BLaER1 treated with 17β-estradiol and CSF1 and Interleukin-3, amounts not matched to agents 10 nM and 100 nM (cell line): ENCODE measurements at regions not wholly inside any gene's neighbourhood (a gene's known extent, or its start where the extent isn't known, plus 50 kb on each side); places are given as distances from the start of the nearest gene placed in this dataset.
A peak's percentile ranks its signal among the peaks of the same experiment; 100 is the strongest.

Experiments used
- H3K27ac ChIP-seq, 11 experiments: shearing (Covaris generic); formaldehyde crosslinking; 2 replicates each; pipeline ENCODE4 v1.8.1; 2022
- H3K27me3 ChIP-seq, 11 experiments: shearing (Covaris generic); formaldehyde crosslinking; 2 replicates each; pipeline ENCODE4 v1.8.1; 2022
- H3K36me3 ChIP-seq, 11 experiments: shearing (Covaris generic); formaldehyde crosslinking; 2 replicates each; pipeline ENCODE4 v1.8.1; 2022
- H3K4me1 ChIP-seq, 10 experiments: shearing (Covaris generic); formaldehyde crosslinking; 2 replicates each; pipeline ENCODE4 v1.8.1; 2022
- H3K4me2 ChIP-seq, 11 experiments: shearing (Covaris generic); formaldehyde crosslinking; 2 replicates each; pipeline ENCODE4 v1.8.1; 2022
- H3K4me3 ChIP-seq, 10 experiments: shearing (Covaris generic); formaldehyde crosslinking; 2 replicates each; pipeline ENCODE4 v1.8.1; 2022
- H3K9ac ChIP-seq, 11 experiments: shearing (Covaris generic); formaldehyde crosslinking; 2 replicates each; pipeline ENCODE4 v1.8.1; 2022
- H3K9me3 ChIP-seq, 11 experiments: shearing (Covaris generic); formaldehyde crosslinking; replicated peaks in 1 of 11; 2 replicates each; pipeline ENCODE4 v1.8.1; 2022
- H4K20me1 ChIP-seq, 11 experiments: shearing (Covaris generic); formaldehyde crosslinking; 2 replicates each; pipeline ENCODE4 v1.8.1; 2022
- Cebpa-rat ChIP-seq, 11 experiments: shearing (Covaris generic); IDR thresholded peaks; 2 replicates each; pipeline ENCODE4 v1.8.1; 2022

DNA sequence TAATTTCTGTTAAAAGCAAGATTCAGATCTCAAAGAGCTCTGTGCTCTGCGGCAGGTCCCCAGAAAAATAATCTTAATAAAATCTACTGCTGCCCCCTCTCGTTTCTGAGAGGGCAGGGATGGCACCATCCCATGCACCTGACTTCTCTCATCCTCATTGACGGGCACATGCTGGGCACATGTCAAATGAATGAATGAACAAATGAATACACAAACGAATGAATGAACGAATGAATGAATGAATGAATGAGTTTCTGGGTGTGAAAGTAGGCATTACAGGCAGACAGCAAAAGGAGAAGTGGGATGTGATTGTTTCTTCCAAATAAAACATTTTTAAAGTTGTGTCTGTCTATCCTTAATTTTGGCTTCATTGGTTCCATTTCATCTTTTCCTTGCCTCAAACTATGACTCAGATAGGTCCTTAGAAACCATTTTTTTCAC, 398.1 kb upstream of the PRKCQ start:
- Histone ChIP-seq H3K9ac (no peak overlapping the region), H3K4me2 (no peak overlapping the region), H3K36me3 (no peaks in the 10 kb centered on the region), H3K27me3 (no peaks in the 10 kb centered on the region), H3K9me3 (peaks cover 8 to 14% (median 9%) of the 10 kb centered on the region in 11 experiments; a peak in 20 of 22 replicates), H3K4me1 (peaks cover 6 to 33% (median 28%) of the 10 kb centered on the region in 10 experiments; a peak in 17 of 20 replicates), H3K4me3 (no peak overlapping the region), H3K27ac (no peak overlapping the region), H4K20me1 (no peaks in the 10 kb centered on the region)
- no peak for TF ChIP-seq Cebpa-rat (IDR thresholded peaks at IDR 0.05)

DNA sequence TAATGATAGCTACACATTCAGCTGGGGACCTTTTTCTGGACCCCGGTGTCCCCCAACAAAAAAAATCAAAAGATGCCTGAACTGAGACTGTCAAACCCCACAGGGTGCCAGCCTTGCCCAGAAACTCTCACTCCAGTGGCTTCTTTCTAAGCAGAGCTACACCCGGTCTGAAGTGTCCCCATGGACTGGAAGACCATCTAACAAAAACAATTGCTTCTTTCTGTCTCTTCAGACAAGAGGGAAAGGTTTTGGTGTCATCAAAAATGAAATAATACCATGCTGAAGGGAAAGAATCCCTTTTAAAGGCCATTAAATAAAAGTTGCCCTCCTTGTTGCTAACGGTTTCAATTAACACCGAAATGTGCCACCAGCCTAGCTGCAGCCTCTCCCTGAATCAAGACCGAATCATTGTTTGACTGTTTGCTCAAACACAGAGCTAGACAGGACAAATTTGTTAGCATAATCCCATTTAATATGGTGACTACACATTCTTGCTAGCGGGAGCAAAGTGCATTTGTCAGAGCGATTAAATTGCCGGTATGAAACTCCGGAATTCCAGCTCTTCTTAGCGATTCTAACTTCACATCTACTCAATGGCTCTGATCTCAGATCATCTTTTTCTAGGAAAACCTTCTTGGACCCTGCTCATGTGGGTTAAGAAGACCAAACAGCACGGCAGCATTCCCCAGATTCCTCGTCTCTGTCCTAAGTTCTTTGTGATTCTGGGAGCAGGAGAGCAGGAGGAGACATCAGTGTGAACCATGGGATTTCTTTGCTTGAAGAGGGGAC, 397.5 kb upstream of the PRKCQ start:
- TF ChIP-seq Cebpa-rat (IDR thresholded peaks at IDR 0.05): no peak

GRCh38 chr10:6973899-6974298, 393.8 kb upstream of the PRKCQ start:
- Histone ChIP-seq H3K27me3 (no peaks in the 10 kb centered on the region), H3K9me3 (peaks cover 8 to 27% (median 9%) of the 10 kb centered on the region in 11 experiments; a peak in 20 of 22 replicates), H3K4me2 (peak overlapping the region in 10 of 11 experiments; percentile 0 to 45 (median 36); a peak in 17 of 22 replicates), H4K20me1 (no peaks in the 10 kb centered on the region), H3K27ac (peak overlapping the region in 3 of 11 experiments; percentile 0 to 22 (median 15); a peak in 2 of 22 replicates), H3K9ac (no peak overlapping the region), H3K4me1 (peaks cover 0 to 17% (median 14%) of the 10 kb centered on the region in 10 experiments; a peak in 15 of 20 replicates), H3K4me3 (no peak overlapping the region), H3K36me3 (no peaks in the 10 kb centered on the region)
- TF ChIP-seq Cebpa-rat (IDR thresholded peaks at IDR 0.05): no peak

More for the DNA sequence above, 397.5 kb upstream of the PRKCQ start:
- Histone ChIP-seq H3K4me1 (peaks cover 6 to 33% (median 28%) of the 10 kb centered on the region in 10 experiments; a peak in 17 of 20 replicates), H3K27ac (no peak overlapping the region), H3K9ac (no peak overlapping the region), H3K4me3 (no peak overlapping the region), H3K36me3 (no peaks in the 10 kb centered on the region), H3K9me3 (peaks cover 8 to 14% (median 9%) of the 10 kb centered on the region in 11 experiments; a peak in 20 of 22 replicates), H3K27me3 (no peaks in the 10 kb centered on the region), H4K20me1 (no peaks in the 10 kb centered on the region), H3K4me2 (no peak overlapping the region)

DNA sequence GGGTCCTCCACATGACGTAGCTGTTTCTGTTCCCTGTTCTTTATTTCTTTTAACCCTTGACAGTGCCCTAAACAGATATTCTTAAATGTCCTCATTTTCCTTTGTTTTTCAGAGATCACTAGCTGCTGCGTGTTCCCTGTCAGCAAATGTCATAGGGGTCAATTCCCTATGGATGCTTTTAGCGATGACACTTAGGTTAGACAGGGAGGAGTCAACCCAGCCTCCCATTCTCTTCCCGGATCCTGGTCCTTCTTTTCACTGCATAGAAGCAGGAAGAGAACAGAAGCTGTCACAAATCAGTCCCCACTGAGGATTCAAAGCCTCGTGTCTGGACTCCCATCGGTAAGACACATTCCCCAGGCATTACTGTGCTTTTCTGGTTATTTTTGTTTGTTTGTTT, 392.1 kb upstream of the PRKCQ start:
- no peaks in the 10 kb centered on the region for H3K36me3 ChIP-seq
- H3K4me2 ChIP-seq: 0 out of 22 replicates have a peak overlapping the region, but pooled peaks of 2 of the 11 experiments have one; percentile 13 to 22
- H4K20me1 ChIP-seq: no peaks in the 10 kb centered on the region
- H3K27ac ChIP-seq: no peak overlapping the region
- TF ChIP-seq Cebpa-rat (IDR thresholded peaks at IDR 0.05): no peak
- H3K4me3 ChIP-seq: no peak overlapping the region
- peaks cover 1 to 19% (median 17%) of the 10 kb centered on the region in 10 experiments; a peak in 17 of 20 replicates for H3K4me1 ChIP-seq
- H3K9me3 ChIP-seq: peaks cover 8 to 27% (median 9%) of the 10 kb centered on the region in 11 experiments; a peak in 20 of 22 replicates
- no peaks in the 10 kb centered on the region for H3K27me3 ChIP-seq
- no peak overlapping the region for H3K9ac ChIP-seq

DNA sequence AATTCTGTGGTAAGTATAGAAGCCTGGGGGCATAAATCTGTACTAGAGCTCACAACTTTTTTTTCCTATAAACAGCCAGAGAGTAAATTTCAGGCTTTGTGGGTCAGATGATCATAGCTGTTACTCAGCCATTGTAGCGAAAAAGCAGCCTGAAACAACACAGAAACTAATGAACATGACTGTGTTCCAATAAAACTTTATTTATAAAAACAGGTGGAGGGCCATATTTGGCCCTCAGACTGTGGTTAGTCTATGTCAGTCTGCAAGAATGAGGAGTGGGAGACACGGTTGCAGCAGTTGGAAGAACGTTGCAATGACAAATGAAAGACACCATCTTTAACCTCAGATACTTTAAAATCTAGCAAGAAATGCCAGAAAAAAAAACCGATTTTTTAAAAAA, 389.6 kb upstream of the PRKCQ start:
- H4K20me1 ChIP-seq: no peaks in the 10 kb centered on the region
- peaks cover 0 to 23% (median 6%) of the 10 kb centered on the region in 11 experiments; a peak in 9 of 22 replicates for H3K9me3 ChIP-seq
- H3K4me2 ChIP-seq: no peak overlapping the region
- peaks cover 5 to 24% (median 19%) of the 10 kb centered on the region in 10 experiments; a peak in 17 of 20 replicates for H3K4me1 ChIP-seq
- no peaks in the 10 kb centered on the region for H3K36me3 ChIP-seq
- no peak overlapping the region for H3K9ac ChIP-seq
- no peaks in the 10 kb centered on the region for H3K27me3 ChIP-seq
- no peak overlapping the region for H3K4me3 ChIP-seq
- no peak for TF ChIP-seq Cebpa-rat (IDR thresholded peaks at IDR 0.05)
- H3K27ac ChIP-seq: no peak overlapping the region

- no peaks in the 10 kb centered on the region for H4K20me1 ChIP-seq
- H3K27me3 ChIP-seq: no peaks in the 10 kb centered on the region
- H3K9me3 ChIP-seq: peaks cover 2 to 30% (median 15%) of the 10 kb centered on the region in 11 experiments; a peak in 14 of 22 replicates
- H3K9ac ChIP-seq: no peak overlapping the region
- no peak overlapping the region for H3K4me2 ChIP-seq
- no peaks in the 10 kb centered on the region; a peak in 1 of 22 replicates for H3K36me3 ChIP-seq
- no peak overlapping the region for H3K4me3 ChIP-seq
- peaks cover 5 to 14% (median 8%) of the 10 kb centered on the region in 10 experiments; a peak in 15 of 20 replicates for H3K4me1 ChIP-seq
- TF ChIP-seq Cebpa-rat (IDR thresholded peaks at IDR 0.05): no peak
- no peak overlapping the region for H3K27ac ChIP-seq
Measured at GRCh38 chr10:6964543-6964942, 384.5 kb upstream of the PRKCQ start.

DNA sequence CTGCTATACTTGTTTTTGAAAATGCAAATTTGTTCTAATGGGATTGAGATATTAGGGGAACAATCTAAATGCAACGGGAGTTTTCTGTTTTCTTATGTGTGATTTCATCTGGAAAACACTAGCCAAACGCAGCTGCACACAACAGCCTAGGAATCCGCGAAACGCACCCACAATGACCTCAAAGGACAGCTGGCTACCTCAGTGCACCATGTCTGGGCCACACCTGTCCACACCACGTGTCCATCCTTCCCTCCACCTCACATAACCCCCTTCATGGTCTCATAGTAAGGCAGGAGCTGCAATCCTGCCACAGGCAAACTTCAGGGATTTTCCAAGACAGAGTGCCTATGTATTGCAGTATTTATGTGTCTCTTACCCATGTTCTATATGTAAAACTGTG, 382.5 kb upstream of the PRKCQ start:
- Histone ChIP-seq H3K27ac (no peak overlapping the region), H3K27me3 (no peaks in the 10 kb centered on the region)

GRCh38 chr10:6958711-6959110, 378.6 kb upstream of the PRKCQ start:
- H3K4me1 ChIP-seq: peaks cover 0 to 25% (median 19%) of the 10 kb centered on the region in 10 experiments; a peak in 18 of 20 replicates
- no peaks in the 10 kb centered on the region for H3K27me3 ChIP-seq
- H3K36me3 ChIP-seq: no peaks in the 10 kb centered on the region
- no peaks in the 10 kb centered on the region for H4K20me1 ChIP-seq
- H3K4me3 ChIP-seq: no peak overlapping the region
- H3K27ac ChIP-seq: peak overlapping the region in 7 of 11 experiments; percentile 5 to 34 (median 15); a peak in 6 of 22 replicates
- no peak for TF ChIP-seq Cebpa-rat (IDR thresholded peaks at IDR 0.05)
- H3K9ac ChIP-seq: no peak overlapping the region; a peak in 1 of 22 replicates
- H3K4me2 ChIP-seq: peak overlapping the region in 9 of 11 experiments; percentile 35 to 55 (median 41); a peak in 17 of 22 replicates
- peaks cover 0 to 17% (median 6%) of the 10 kb centered on the region in 11 experiments; a peak in 7 of 22 replicates for H3K9me3 ChIP-seq

More for the DNA sequence above, 382.5 kb upstream of the PRKCQ start:
- TF ChIP-seq Cebpa-rat (IDR thresholded peaks at IDR 0.05): no peak
- H3K9ac ChIP-seq: no peak overlapping the region
- H4K20me1 ChIP-seq: no peaks in the 10 kb centered on the region
- H3K4me2 ChIP-seq: no peak overlapping the region
- H3K4me3 ChIP-seq: no peak overlapping the region
- no peaks in the 10 kb centered on the region; a peak in 1 of 22 replicates for H3K36me3 ChIP-seq
- H3K9me3 ChIP-seq: peaks cover 0 to 26% (median 13%) of the 10 kb centered on the region in 11 experiments; a peak in 13 of 22 replicates
- peaks cover 7 to 34% (median 27%) of the 10 kb centered on the region in 10 experiments; a peak in 19 of 20 replicates for H3K4me1 ChIP-seq

- H3K4me2 ChIP-seq: peak overlapping the region in 9 of 11 experiments; percentile 35 to 55 (median 40); a peak in 16 of 22 replicates
- H3K4me3 ChIP-seq: no peak overlapping the region
- H3K27ac ChIP-seq: peak overlapping the region in 8 of 11 experiments; percentile 5 to 34 (median 14); a peak in 7 of 22 replicates
- peaks cover 0 to 17% (median 8%) of the 10 kb centered on the region in 11 experiments; a peak in 7 of 22 replicates for H3K9me3 ChIP-seq
- no peaks in the 10 kb centered on the region for H3K27me3 ChIP-seq
- peaks cover 0 to 25% (median 19%) of the 10 kb centered on the region in 10 experiments; a peak in 18 of 20 replicates for H3K4me1 ChIP-seq
- no peak for TF ChIP-seq Cebpa-rat (IDR thresholded peaks at IDR 0.05)
- no peak overlapping the region for H3K9ac ChIP-seq
- H3K36me3 ChIP-seq: no peaks in the 10 kb centered on the region
- no peaks in the 10 kb centered on the region for H4K20me1 ChIP-seq
Measured at GRCh38 chr10:6958254-6958653, 378.2 kb upstream of the PRKCQ start.
